H1 (cell line): ENCODE measurements at regions not wholly inside any gene's neighbourhood (a gene's known extent, or its start where the extent isn't known, plus 50 kb on each side); places are given as distances from the start of the nearest gene placed in this dataset.

Experiments
- CTCF ChIA-PET: fragments of 300-600 bp; sonication (Branson Sonifier 250); formaldehyde crosslinking; loops from one replicate; lab custom pipeline; 2021; ENCODE audit not compliant: partially characterized antibody; lab: Charles Lee
- POLR2A ChIA-PET: fragments of 300-600 bp; sonication (Branson Sonifier 250); formaldehyde crosslinking; loops from one replicate; lab custom pipeline; 2021; ENCODE audit warnings: inconsistent platforms; ENCODE audit not compliant: partially characterized antibody; lab: Charles Lee
- DNase-seq, 2 experiments: peaks; one replicate each; pipeline versions ENCODE4 v3.0.0 to v3.0.0-alpha.2; 2010 to 2022; ENCODE audit warnings: low spot score in 2 of 2, low read depth in 1 of 2, mixed read lengths in 1 of 2
- FAIRE-seq: peaks from 2 replicates; lab custom pipeline; 2011; peaks lifted over from hg19 to GRCh38; lab: Jason Lieb, UNC
- H2AFZ ChIP-seq: 2 replicates; pipeline ENCODE4 v1.8.1; 2012; ENCODE audit warnings: low read length, inconsistent platforms
- H2AK5ac ChIP-seq: 2 replicates; pipeline ENCODE4 v1.6.1; 2013; ENCODE audit warnings: low read depth, low read length
- H2BK120ac ChIP-seq: replicated peaks from 2 replicates; pipeline ENCODE3; 2013; ENCODE audit warnings: low read depth, low read length, inconsistent platforms
- H2BK12ac ChIP-seq: 2 replicates; pipeline ENCODE4 v1.6.1; 2013; ENCODE audit warnings: low read depth, low read length
- H2BK15ac ChIP-seq: 2 replicates; pipeline ENCODE4 v1.6.1; 2013; ENCODE audit warnings: low read length
- H2BK20ac ChIP-seq: 2 replicates; pipeline ENCODE4 v1.6.1; 2013; ENCODE audit warnings: low read length
- H2BK5ac ChIP-seq: 2 replicates; pipeline ENCODE4 v1.6.1; 2013; ENCODE audit warnings: low read depth, low read length
- H3K14ac ChIP-seq: 2 replicates; pipeline ENCODE4 v1.6.1; 2013; ENCODE audit warnings: inconsistent platforms; ENCODE audit not compliant: insufficient read length
- H3K18ac ChIP-seq: 2 replicates; pipeline ENCODE4 v1.6.1; 2013; ENCODE audit warnings: low read length; ENCODE audit errors: extremely low read depth
- H3K23ac ChIP-seq: 2 replicates; pipeline ENCODE4 v1.6.1; 2013; ENCODE audit warnings: inconsistent platforms; ENCODE audit not compliant: insufficient read length
- H3K23me2 ChIP-seq: 2 replicates; pipeline ENCODE4 v1.6.1; 2013; ENCODE audit warnings: low read depth, low read length
- H3K27ac ChIP-seq: 2 replicates; pipeline ENCODE4 v1.6.1; 2011; ENCODE audit warnings: low read depth, low read length, inconsistent platforms
- H3K27me3 ChIP-seq, 4 experiments: replicated peaks in 1 of 4; 1 replicate in 1 of 4; 2 replicates in 3 of 4; pipeline versions ENCODE4 v1.6.1 to v1.8.1; 2011 to 2013; ENCODE audit warnings: low read length in 3 of 4, mild to moderate bottlenecking in 3 of 4, inconsistent platforms in 2 of 4, mixed read lengths in 2 of 4, moderate library complexity in 1 of 4; ENCODE audit not compliant: control insufficient read depth in 3 of 4, insufficient read depth in 3 of 4; ENCODE audit errors: extremely low read depth in 1 of 4
- H3K36me3 ChIP-seq, 4 experiments: 2 replicates each; pipeline versions ENCODE4 v1.6.1 to v1.8.1; 2011 to 2013; ENCODE audit warnings: mild to moderate bottlenecking in 4 of 4, low read length in 3 of 4, moderate library complexity in 2 of 4, control low read depth in 1 of 4, inconsistent platforms in 1 of 4; ENCODE audit not compliant: insufficient read depth in 4 of 4, control insufficient read depth in 2 of 4
- H3K4ac ChIP-seq: replicated peaks from 2 replicates; pipeline ENCODE3; 2013; ENCODE audit warnings: low read length, low read depth, mixed read lengths, inconsistent platforms; ENCODE audit not compliant: insufficient read length
- H3K4me1 ChIP-seq, 4 experiments: replicated peaks in 1 of 4; 1 replicate in 1 of 4; 2 replicates in 3 of 4; pipeline versions ENCODE4 v1.6.1 to v1.8.1; 2011 to 2013; ENCODE audit warnings: low read length in 3 of 4, inconsistent platforms in 2 of 4, mixed read lengths in 1 of 4; ENCODE audit not compliant: insufficient read depth in 4 of 4, control insufficient read depth in 3 of 4
- H3K4me2 ChIP-seq, 2 experiments: 2 replicates each; pipeline versions ENCODE4 v1.6.1 to v1.8.1; 2011 to 2013; ENCODE audit warnings: low read depth in 2 of 2, low read length in 2 of 2, control low read depth in 1 of 2, inconsistent platforms in 1 of 2, mild to moderate bottlenecking in 1 of 2; ENCODE audit not compliant: insufficient read depth in 1 of 2
- H3K4me3 ChIP-seq, 4 experiments: fragments of 200-600, 300-600 bp in 1 of 4; sonication (generic), shearing (Covaris generic), sonication (Bioruptor Twin) in 1 of 4; 2 replicates each; pipeline versions ENCODE4 v1.5.1 to v1.8.1; 2011 to 2016; ENCODE audit warnings: low read length in 4 of 4, low read depth in 3 of 4, control low read depth in 2 of 4, inconsistent platforms in 2 of 4, mild to moderate bottlenecking in 2 of 4, mixed read lengths in 1 of 4, moderate library complexity in 1 of 4; ENCODE audit not compliant: insufficient read depth in 2 of 4; ENCODE audit errors: extremely low read depth in 1 of 4
- H3K56ac ChIP-seq: replicated peaks from 2 replicates; pipeline ENCODE3; 2013; ENCODE audit warnings: low read depth, mild to moderate bottlenecking, mixed read lengths, low read length, inconsistent platforms; ENCODE audit not compliant: insufficient read length
- H3K79me1 ChIP-seq: 2 replicates; pipeline ENCODE4 v1.6.1; 2013; ENCODE audit warnings: low read depth, low read length, control low read depth
- H3K79me2 ChIP-seq, 2 experiments: 2 replicates each; pipeline versions ENCODE4 v1.6.1 to v1.8.1; 2012 to 2013; ENCODE audit warnings: low read length in 2 of 2, mild to moderate bottlenecking in 2 of 2, inconsistent platforms in 1 of 2; ENCODE audit not compliant: insufficient read depth in 2 of 2, control insufficient read depth in 1 of 2
- H3K9ac ChIP-seq, 4 experiments: replicated peaks in 1 of 4; 1 replicate in 1 of 4; 2 replicates in 3 of 4; pipeline versions ENCODE4 v1.6.1 to v1.8.1; 2011 to 2013; ENCODE audit warnings: low read depth in 3 of 4, low read length in 3 of 4, control low read depth in 2 of 4, mild to moderate bottlenecking in 2 of 4, moderate library complexity in 2 of 4, inconsistent platforms in 1 of 4; ENCODE audit errors: extremely low read depth in 1 of 4
- H3K9me3 ChIP-seq, 2 experiments: 2 replicates each; pipeline versions ENCODE4 v1.6.1 to v1.8.1; 2012 to 2013; ENCODE audit warnings: mild to moderate bottlenecking in 2 of 2, moderate library complexity in 2 of 2, control low read depth in 1 of 2, inconsistent platforms in 1 of 2, low read depth in 1 of 2, low read length in 1 of 2, mixed read lengths in 1 of 2; ENCODE audit not compliant: insufficient read depth in 2 of 2
- H4K20me1 ChIP-seq, 2 experiments: replicated peaks in 1 of 2; 2 replicates each; pipeline versions ENCODE3 to v1.8.1; 2011 to 2013; ENCODE audit warnings: inconsistent platforms in 2 of 2, low read length in 2 of 2, mild to moderate bottlenecking in 1 of 2; ENCODE audit not compliant: insufficient read depth in 2 of 2, control insufficient read depth in 1 of 2
- H4K5ac ChIP-seq: 2 replicates; pipeline ENCODE4 v1.6.1; 2013; ENCODE audit warnings: low read length, low read depth, mixed read lengths, inconsistent platforms; ENCODE audit not compliant: insufficient read length
- H4K8ac ChIP-seq: 2 replicates; pipeline ENCODE4 v1.8.0; 2013; ENCODE audit warnings: mild to moderate bottlenecking, moderate library complexity, low read length, inconsistent platforms; ENCODE audit not compliant: insufficient read depth; ENCODE audit errors: extremely low read depth
- H4K91ac ChIP-seq: replicated peaks from 2 replicates; pipeline ENCODE3; 2013; ENCODE audit warnings: low read length, mixed read lengths, inconsistent platforms; ENCODE audit not compliant: insufficient read length
- CHD1 ChIP-seq: IDR thresholded peaks from 2 replicates; pipeline ENCODE4 v1.6.1; 2012; ENCODE audit warnings: low read depth, low read length, improper control_type of control experiment
- POU5F1 ChIP-seq: IDR thresholded peaks from 2 replicates; pipeline ENCODE4 v1.6.1; 2011; ENCODE audit warnings: low read depth, mild to moderate bottlenecking, low read length, moderate library complexity
- SRF ChIP-seq: IDR thresholded peaks from 2 replicates; pipeline ENCODE4 v1.6.1; 2011; ENCODE audit warnings: mild to moderate bottlenecking, low read depth, low read length, moderate library complexity
- ZNF274 ChIP-seq: IDR thresholded peaks from 2 replicates; pipeline ENCODE4 v1.7.0; 2012; ENCODE audit warnings: low read length, borderline replicate concordance; ENCODE audit errors: extremely low read depth
- WGBS, 2 experiments: shearing (Covaris generic) in 1 of 2; methylation state at CpG; one replicate each; pipeline versions ENCODE4 v1.1.6 to v1.1.7; 2013 to 2015; ENCODE audit warnings: low lambda C conversion rate in 2 of 2, mixed read lengths in 2 of 2, inconsistent platforms in 1 of 2, low coverage in 1 of 2, missing lambda C conversion rate in 1 of 2; ENCODE audit not compliant: insufficient replicate concordance in 2 of 2, insufficient coverage in 1 of 2, insufficient read length in 1 of 2; ENCODE audit errors: extremely low coverage in 1 of 2, missing lambda C conversion rate in 1 of 2; 5-methylcytosine and 5-hydroxymethylcytosine counted together

GRCh38 chr10:2688958-2689357 is 378.4 kb upstream of the PFKP start:
- H2BK15ac ChIP-seq = no peak overlapping the region
- H4K8ac ChIP-seq = no peak overlapping the region
- H2AFZ ChIP-seq = no peak overlapping the region
- H3K14ac ChIP-seq = no peak overlapping the region
- H3K9me3 ChIP-seq = no peaks in the 10 kb centered on the region
- H3K4me1 ChIP-seq = no peaks in the 10 kb centered on the region
- peaks cover 5% of the 10 kb centered on the region; the same call in 1 of the 2 replicates for H3K23me2 ChIP-seq
- H2BK5ac ChIP-seq = no peak overlapping the region
- H3K9ac ChIP-seq = no peak overlapping the region
- no peak overlapping the region for H3K4me3 ChIP-seq
- no peak overlapping the region for H3K4ac ChIP-seq
- H4K20me1 ChIP-seq = peaks cover 0 to 3% of the 10 kb centered on the region in 2 experiments
- no peaks in the 10 kb centered on the region for H3K79me2 ChIP-seq
- H2AK5ac ChIP-seq = no peak overlapping the region
- no peaks in the 10 kb centered on the region for H3K36me3 ChIP-seq
- H4K91ac ChIP-seq = no peak overlapping the region
- FAIRE-seq (no peak), DNase-seq (no peak)
- no peaks in the 10 kb centered on the region for H3K79me1 ChIP-seq
- no peaks in the 10 kb centered on the region for H3K27me3 ChIP-seq
- no peak overlapping the region for H4K5ac ChIP-seq
- no peak overlapping the region for H3K27ac ChIP-seq
- H2BK120ac ChIP-seq = no peak overlapping the region
- H2BK12ac ChIP-seq = no peak overlapping the region
- WGBS, 2 experiments = 75% methylated on average over 1 of the region's 1 CpG; no CpG with 5 or more reads in 1 of the 2 experiments
- ChIA-PET CTCF (no interaction called here), POLR2A (interaction anchor here (0.7 kb wide), 1 partner anchor 51 kb away, joined by 3 read pairs; no protein-coding TSS in a partner anchor)
- H3K23ac ChIP-seq = no peak overlapping the region
- H2BK20ac ChIP-seq = no peak overlapping the region
- H3K56ac ChIP-seq = no peak overlapping the region
- H3K4me2 ChIP-seq = no peak overlapping the region
- TF ChIP-seq CHD1 = no peak
- TF ChIP-seq SRF = no peak
- no peak for TF ChIP-seq ZNF274
- TF ChIP-seq POU5F1 = no peak
- TF ChIP-seq, all 59 proteins: peak for 0
- H3K18ac ChIP-seq = no peak overlapping the region
